K562 (cell line): ENCODE measurements at regions not wholly inside any gene's neighbourhood (a gene's known extent, or its start where the extent isn't known, plus 50 kb on each side); places are given as distances from the start of the nearest gene placed in this dataset.

Experiments used
- CTCF ChIP-seq, 3 experiments: IDR thresholded peaks in 2 of 3; conservative IDR thresholded peaks in 1 of 3; 2 replicates each; pipeline ENCODE4 v1.5.1; 2011 to 2012; ENCODE audit warnings: low read length in 3 of 3, mild to moderate bottlenecking in 3 of 3, control low read depth in 2 of 3, improper control_type of control experiment in 1 of 3, inconsistent platforms in 1 of 3, low read depth in 1 of 3, mixed read lengths in 1 of 3, moderate library complexity in 1 of 3; ENCODE audit not compliant: insufficient read depth in 2 of 3
- EP300 ChIP-seq: IDR thresholded peaks from 2 replicates; pipeline ENCODE4 v1.6.1; 2012; ENCODE audit warnings: low read length, improper control_type of control experiment
- FOXM1 ChIP-seq, 2 experiments: fragments of 450-650 bp in 1 of 2; sonication (generic) in 1 of 2; formaldehyde crosslinking in 1 of 2; IDR thresholded peaks; 2 replicates each; pipeline versions ENCODE4 v1.6.1 to v1.9.0; 2017 to 2022; ENCODE audit warnings: low read depth in 2 of 2, mild to moderate bottlenecking in 2 of 2, missing genetic modification reagents in 1 of 2, moderate library complexity in 1 of 2
- GTF3C2 ChIP-seq: IDR thresholded peaks from 3 replicates; pipeline ENCODE4 v1.6.1; 2011; ENCODE audit warnings: borderline replicate concordance, mild to moderate bottlenecking, moderate library complexity; ENCODE audit not compliant: insufficient read length; ENCODE audit errors: extremely low read depth
- KLF16 ChIP-seq: IDR thresholded peaks from 2 replicates; pipeline ENCODE4 v1.6.1; 2016; ENCODE audit warnings: antibody characterized with exemption
- MAFF ChIP-seq: IDR thresholded peaks from 2 replicates; pipeline ENCODE4 v1.6.1; 2012; ENCODE audit warnings: low read length, improper control_type of control experiment
- POLR2AphosphoS5 ChIP-seq: IDR thresholded peaks from 2 replicates; pipeline ENCODE4 v1.6.1; 2011; ENCODE audit warnings: mild to moderate bottlenecking, low read depth, low read length, moderate library complexity; ENCODE audit not compliant: control insufficient read depth, insufficient read depth
- SMARCC2 ChIP-seq: fragments of 450-650 bp; IDR thresholded peaks from 2 replicates; pipeline ENCODE4 v1.6.1; 2017; ENCODE audit warnings: antibody characterized with exemption, moderate library complexity, mild to moderate bottlenecking, low read depth
- STAT5B ChIP-seq: fragments of 250-450 bp; sonication (Bioruptor Pico); IDR thresholded peaks from 2 replicates; pipeline ENCODE4 v1.8.0; 2021; ENCODE audit warnings: mild to moderate bottlenecking, inconsistent platforms
- ZNF184 ChIP-seq: sonication (generic); formaldehyde crosslinking; IDR thresholded peaks from 2 replicates; pipeline ENCODE4 v1.5.0; 2020; ENCODE audit warnings: missing genetic modification reagents
- ZNF644 ChIP-seq: fragments of 200-800 bp; sonication (Bioruptor generic); IDR thresholded peaks from 2 replicates; pipeline ENCODE4 v1.6.1; 2016; ENCODE audit warnings: low read depth, missing genetic modification characterization, missing compliant biosample characterization

GRCh38 chr5:36458746-36459145 is 147.7 kb upstream of the SLC1A3 start:
- no peak for TF ChIP-seq GTF3C2
- no peak for TF ChIP-seq POLR2AphosphoS5
- no peak for TF ChIP-seq ZNF644 (tag)
- no peak for TF ChIP-seq FOXM1 (IDR thresholded peaks at IDR 0.05; ENCODE audit: low read depth)
- TF ChIP-seq FOXM1 (CRISPR knock-in tag; IDR thresholded peaks at IDR 0.05; ENCODE audit: low read depth): no peak
- no peak for TF ChIP-seq EP300
- TF ChIP-seq STAT5B (CRISPR knock-in tag): no peak
- no peak for TF ChIP-seq SMARCC2
- no peak for TF ChIP-seq CTCF (IDR thresholded peaks at IDR 0.05 in 2 of 3, conservative IDR thresholded peaks at IDR 0.05 in 1 of 3; ENCODE audit: insufficient read depth in 2 of 3, low read depth in 1 of 3, low read length in 3 of 3)
- no peak for TF ChIP-seq KLF16
- no peak for TF ChIP-seq ZNF184 (CRISPR knock-in tag)
- TF ChIP-seq MAFF: no peak
